AG09309 (cell line): ENCODE measurements at regions not wholly inside any gene's neighbourhood (a gene's known extent, or its start where the extent isn't known, plus 50 kb on each side); places are given as distances from the start of the nearest gene placed in this dataset.
"Not testable (repeated sequence)": the region's sequence is repeated elsewhere in the genome, so short reads cannot be mapped to it uniquely, and the experiment has no call there.

ENCODE experiments used
- DNase-seq: peaks from one replicate; pipeline ENCODE4 v3.0.0-alpha.2; 2010; ENCODE audit warnings: low read depth
- H3K4me3 ChIP-seq: 2 replicates; pipeline ENCODE4 v1.5.1; 2011; ENCODE audit warnings: mild to moderate bottlenecking, low read depth, low read length, moderate library complexity; ENCODE audit not compliant: control insufficient read depth
- CTCF ChIP-seq: IDR thresholded peaks from 2 replicates; pipeline ENCODE4 v1.5.1; 2011; ENCODE audit warnings: mild to moderate bottlenecking, low read depth, low read length, inconsistent platforms; ENCODE audit not compliant: insufficient read depth, control insufficient read depth; ENCODE audit errors: missing control alignments

GRCh38 chr12:46475972-46476645 lies 103.5 kb upstream of the SLC38A2 start:
- TF ChIP-seq CTCF: no peak

GRCh38 chr12:46474385-46474784 lies 101.8 kb upstream of the SLC38A2 start:
- not testable (repeated sequence) for H3K4me3 ChIP-seq, DNase-seq

More at GRCh38 chr12:46475972-46476645, 103.5 kb upstream of the SLC38A2 start:
- no peak overlapping the region for H3K4me3 ChIP-seq
- no peak for DNase-seq

- H3K4me3 ChIP-seq: no peak overlapping the region
These were observed 101.2 kb upstream of the SLC38A2 start for GRCh38 chr12:46473634-46474329.

GRCh38 chr12:46472893-46473633 lies 100.5 kb upstream of the SLC38A2 start:
- no peak overlapping the region for H3K4me3 ChIP-seq
- no peak for TF ChIP-seq CTCF
- DNase-seq: no peak

More at GRCh38 chr12:46473634-46474329, 101.2 kb upstream of the SLC38A2 start:
- peak; percentile 84 for DNase-seq
- no peak for TF ChIP-seq CTCF

- TF ChIP-seq CTCF: no peak
- H3K4me3 ChIP-seq: no peak overlapping the region
- DNase-seq: no peak
These were observed 99.7 kb upstream of the SLC38A2 start for GRCh38 chr12:46472144-46472705.

- no peak overlapping the region for H3K4me3 ChIP-seq
- DNase-seq: no peak
- TF ChIP-seq CTCF: no peak
These were observed 98.8 kb upstream of the SLC38A2 start for GRCh38 chr12:46471404-46471803.
